H9 (cell line): ENCODE measurements at regions not wholly inside any gene's neighbourhood (a gene's known extent, or its start where the extent isn't known, plus 50 kb on each side); places are given as distances from the start of the nearest gene placed in this dataset.

Experiments
- DNase-seq: peaks from one replicate; pipeline ENCODE4 v3.0.0-alpha.2; 2017
- H2AFZ ChIP-seq: one replicate; pipeline ENCODE4 v1.6.1; 2013; ENCODE audit warnings: mild to moderate bottlenecking, low read length, control low read depth, moderate library complexity
- H2AK5ac ChIP-seq: 2 replicates; pipeline ENCODE4 v1.6.1; 2013; ENCODE audit warnings: low read length, control low read depth, mixed read lengths; ENCODE audit not compliant: insufficient read length
- H2BK120ac ChIP-seq: one replicate; pipeline ENCODE4 v1.6.1; 2013; ENCODE audit warnings: low read depth, mild to moderate bottlenecking, low read length, control low read depth, inconsistent platforms; ENCODE audit not compliant: poor library complexity, severe bottlenecking
- H2BK12ac ChIP-seq: 2 replicates; pipeline ENCODE4 v1.6.1; 2013; ENCODE audit warnings: low read length, control low read depth, mixed read lengths, low read depth; ENCODE audit not compliant: insufficient read length
- H2BK15ac ChIP-seq: 2 replicates; pipeline ENCODE4 v1.6.1; 2013; ENCODE audit warnings: low read depth, low read length, control low read depth
- H2BK20ac ChIP-seq: one replicate; pipeline ENCODE4 v1.6.1; 2013; ENCODE audit warnings: low read depth, mild to moderate bottlenecking, low read length, control low read depth, inconsistent platforms; ENCODE audit not compliant: poor library complexity, severe bottlenecking
- H2BK5ac ChIP-seq: 2 replicates; pipeline ENCODE4 v1.6.1; 2013; ENCODE audit warnings: low read length, control low read depth, mixed read lengths; ENCODE audit not compliant: insufficient read length
- H3K14ac ChIP-seq: 2 replicates; pipeline ENCODE4 v1.6.1; 2013; ENCODE audit warnings: low read length, control low read depth; ENCODE audit not compliant: insufficient read depth
- H3K18ac ChIP-seq: 2 replicates; pipeline ENCODE4 v1.6.1; 2013; ENCODE audit warnings: low read depth, mild to moderate bottlenecking, mixed read lengths, low read length, control low read depth; ENCODE audit not compliant: insufficient read length
- H3K23ac ChIP-seq: 2 replicates; pipeline ENCODE4 v1.6.1; 2013; ENCODE audit warnings: low read length, control low read depth, mixed read lengths, low read depth; ENCODE audit not compliant: insufficient read length
- H3K23me2 ChIP-seq: 2 replicates; pipeline ENCODE4 v1.6.1; 2013; ENCODE audit warnings: low read depth, mild to moderate bottlenecking, mixed read lengths, low read length, control low read depth; ENCODE audit not compliant: insufficient read length, poor library complexity, severe bottlenecking
- H3K27ac ChIP-seq: 2 replicates; pipeline ENCODE4 v1.5.1; 2013; ENCODE audit warnings: low read length, control low read depth, mixed read lengths, low read depth; ENCODE audit not compliant: insufficient read length
- H3K27me3 ChIP-seq: 2 replicates; pipeline ENCODE4 v1.6.1; 2013; ENCODE audit warnings: low read length, control low read depth, inconsistent platforms; ENCODE audit not compliant: insufficient read depth
- H3K4ac ChIP-seq: 2 replicates; pipeline ENCODE4 v1.6.1; 2013; ENCODE audit warnings: low read depth, mild to moderate bottlenecking, control low read depth, inconsistent platforms, low read length, moderate library complexity
- H3K4me1 ChIP-seq: 2 replicates; pipeline ENCODE4 v1.6.1; 2013; ENCODE audit warnings: low read length, control low read depth, inconsistent platforms; ENCODE audit not compliant: insufficient read depth
- H3K4me2 ChIP-seq: 2 replicates; pipeline ENCODE4 v1.6.1; 2013; ENCODE audit warnings: low read length, control low read depth, mixed read lengths; ENCODE audit not compliant: insufficient read length, insufficient read depth
- H3K56ac ChIP-seq: 2 replicates; pipeline ENCODE4 v1.6.1; 2013; ENCODE audit warnings: low read depth, mild to moderate bottlenecking, mixed read lengths, low read length, control low read depth; ENCODE audit not compliant: insufficient read length
- H3K79me1 ChIP-seq: 2 replicates; pipeline ENCODE4 v1.6.1; 2013; ENCODE audit warnings: low read depth, mild to moderate bottlenecking, moderate library complexity, low read length, control low read depth, inconsistent platforms; ENCODE audit not compliant: insufficient read depth, poor library complexity, severe bottlenecking
- H3K79me2 ChIP-seq: 2 replicates; pipeline ENCODE4 v1.6.1; 2013; ENCODE audit warnings: low read length, control low read depth, inconsistent platforms; ENCODE audit not compliant: insufficient read depth
- H3K9ac ChIP-seq: 2 replicates; pipeline ENCODE4 v1.6.1; 2013; ENCODE audit warnings: low read length, control low read depth, mixed read lengths; ENCODE audit not compliant: insufficient read length; ENCODE audit errors: extremely low read depth
- H3K9me3 ChIP-seq: one replicate; pipeline ENCODE4 v1.6.1; 2013; ENCODE audit warnings: low read depth, low read length, inconsistent platforms; ENCODE audit not compliant: control insufficient read depth
- H3T11ph ChIP-seq: one replicate; pipeline ENCODE4 v1.6.1; 2013; ENCODE audit warnings: mild to moderate bottlenecking, low read length, control low read depth, inconsistent platforms
- H4K20me1 ChIP-seq: one replicate; pipeline ENCODE4 v1.6.1; 2013; ENCODE audit not compliant: control insufficient read depth, insufficient read length, insufficient read depth
- H4K5ac ChIP-seq: 2 replicates; pipeline ENCODE4 v1.6.1; 2013; ENCODE audit warnings: low read depth, mild to moderate bottlenecking, mixed read lengths, low read length, control low read depth; ENCODE audit not compliant: insufficient read length
- H4K8ac ChIP-seq: replicated peaks from 2 replicates; pipeline ENCODE4 v1.6.1; 2013; ENCODE audit warnings: low read length, control low read depth, mixed read lengths, low read depth; ENCODE audit not compliant: insufficient read length
- H4K91ac ChIP-seq: 2 replicates; pipeline ENCODE4 v1.6.1; 2013; ENCODE audit warnings: low read depth, mild to moderate bottlenecking, moderate library complexity, mixed read lengths, low read length, control low read depth; ENCODE audit not compliant: insufficient read length
- H3K27ac Mint-ChIP-seq, 3 experiments: 2 replicates in 2 of 3; 3 replicates in 1 of 3; pipeline ENCODE4 v1.8.0; 2020 to 2021; ENCODE audit warnings: mixed read lengths in 3 of 3, mild to moderate bottlenecking in 1 of 3, moderate library complexity in 1 of 3
- H3K27me3 Mint-ChIP-seq: 2 replicates; pipeline ENCODE4 v1.8.0; 2021; ENCODE audit warnings: low read depth, mild to moderate bottlenecking, moderate library complexity, mixed read lengths
- H3K36me3 Mint-ChIP-seq, 3 experiments: 2 replicates in 2 of 3; 3 replicates in 1 of 3; pipeline ENCODE4 v1.8.0; 2020 to 2021; ENCODE audit warnings: low read depth in 3 of 3, mixed read lengths in 3 of 3; ENCODE audit not compliant: insufficient read depth in 1 of 3
- H3K4me1 Mint-ChIP-seq, 2 experiments: 2 replicates each; pipeline ENCODE4 v1.8.0; 2020; ENCODE audit warnings: mixed read lengths in 2 of 2
- H3K4me3 Mint-ChIP-seq, 2 experiments: 2 replicates in 1 of 2; 3 replicates in 1 of 2; pipeline ENCODE4 v1.8.0; 2020 to 2021; ENCODE audit warnings: mild to moderate bottlenecking in 2 of 2, mixed read lengths in 2 of 2, moderate library complexity in 1 of 2
- H3K9me3 Mint-ChIP-seq, 2 experiments: 2 replicates in 1 of 2; 3 replicates in 1 of 2; pipeline ENCODE4 v1.8.0; 2020; ENCODE audit warnings: mild to moderate bottlenecking in 2 of 2, mixed read lengths in 2 of 2, moderate library complexity in 1 of 2
- WGBS: extraction: QIAGEN DNeasy Blood & Tissue Kit; methylation state at CpG from one replicate; pipeline ENCODE4 v1.1.7; 2013; ENCODE audit warnings: missing lambda C conversion rate, low lambda C conversion rate, mixed read lengths; ENCODE audit not compliant: insufficient read length; ENCODE audit errors: extremely low coverage; 5-methylcytosine and 5-hydroxymethylcytosine counted together
- TF ChIP-seq, protein P1 (sequence below): fragments of 200-600 bp; sonication (generic); conservative IDR thresholded peaks from 3 replicates; pipeline ENCODE4 v1.8.0; 2021; ENCODE audit warnings: antibody characterized with exemption, mild to moderate bottlenecking

GRCh38 chr2:128984855-128985254 lies 666.2 kb upstream of the HS6ST1 start:
- H2AFZ ChIP-seq = no peak overlapping the region
- no peaks in the 10 kb centered on the region for H3K79me2 ChIP-seq
- no peak overlapping the region for H3K27ac ChIP-seq
- Mint-ChIP-seq H3K4me3 (no peak overlapping the region), H3K36me3 (no peaks in the 10 kb centered on the region), H3K27me3 (no peaks in the 10 kb centered on the region; the same call in none of the 2 replicates), H3K27ac (peak overlapping the region in 1 of 3 experiments; percentile 59; a peak in 1 of 7 replicates), H3K9me3 (no peaks in the 10 kb centered on the region; a peak in 1 of 5 replicates), H3K4me1 (peaks cover 9 to 10% of the 10 kb centered on the region in 2 experiments)
- H2AK5ac ChIP-seq = no peak overlapping the region
- no CpG with 5 or more reads among the region's 8 CpGs for WGBS
- H4K5ac ChIP-seq = no peak overlapping the region
- no peak overlapping the region for H3K4ac ChIP-seq
- no peak overlapping the region for H3K18ac ChIP-seq
- no peaks in the 10 kb centered on the region for H3K27me3 ChIP-seq
- no peak overlapping the region for H3K23ac ChIP-seq
- no peaks in the 10 kb centered on the region for H3K79me1 ChIP-seq
- H3K23me2 ChIP-seq = no peaks in the 10 kb centered on the region
- DNase-seq = no peak
- no peak overlapping the region for H2BK20ac ChIP-seq
- H4K8ac ChIP-seq = no peak overlapping the region
- no peak overlapping the region for H2BK120ac ChIP-seq
- no peak overlapping the region for H2BK12ac ChIP-seq
- no peak overlapping the region for H3T11ph ChIP-seq
- no peaks in the 10 kb centered on the region for H4K20me1 ChIP-seq
- no peaks in the 10 kb centered on the region for H3K9me3 ChIP-seq
- TF ChIP-seq, protein P1, sequence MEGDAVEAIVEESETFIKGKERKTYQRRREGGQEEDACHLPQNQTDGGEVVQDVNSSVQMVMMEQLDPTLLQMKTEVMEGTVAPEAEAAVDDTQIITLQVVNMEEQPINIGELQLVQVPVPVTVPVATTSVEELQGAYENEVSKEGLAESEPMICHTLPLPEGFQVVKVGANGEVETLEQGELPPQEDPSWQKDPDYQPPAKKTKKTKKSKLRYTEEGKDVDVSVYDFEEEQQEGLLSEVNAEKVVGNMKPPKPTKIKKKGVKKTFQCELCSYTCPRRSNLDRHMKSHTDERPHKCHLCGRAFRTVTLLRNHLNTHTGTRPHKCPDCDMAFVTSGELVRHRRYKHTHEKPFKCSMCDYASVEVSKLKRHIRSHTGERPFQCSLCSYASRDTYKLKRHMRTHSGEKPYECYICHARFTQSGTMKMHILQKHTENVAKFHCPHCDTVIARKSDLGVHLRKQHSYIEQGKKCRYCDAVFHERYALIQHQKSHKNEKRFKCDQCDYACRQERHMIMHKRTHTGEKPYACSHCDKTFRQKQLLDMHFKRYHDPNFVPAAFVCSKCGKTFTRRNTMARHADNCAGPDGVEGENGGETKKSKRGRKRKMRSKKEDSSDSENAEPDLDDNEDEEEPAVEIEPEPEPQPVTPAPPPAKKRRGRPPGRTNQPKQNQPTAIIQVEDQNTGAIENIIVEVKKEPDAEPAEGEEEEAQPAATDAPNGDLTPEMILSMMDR = no peak
- no peak overlapping the region for H3K14ac ChIP-seq
- H2BK5ac ChIP-seq = no peak overlapping the region
- no peak overlapping the region for H3K56ac ChIP-seq
- H4K91ac ChIP-seq = no peak overlapping the region
- no peak overlapping the region for H3K9ac ChIP-seq
- H3K4me1 ChIP-seq = no peaks in the 10 kb centered on the region
- H2BK15ac ChIP-seq = no peak overlapping the region
- H3K4me2 ChIP-seq = no peak overlapping the region
